Neutrophil (primary cell): ENCODE measurements at regions not wholly inside any gene's neighbourhood (a gene's known extent, or its start where the extent isn't known, plus 50 kb on each side); places are given as distances from the start of the nearest gene placed in this dataset.

Source experiments
- H3K27ac ChIP-seq: fragments of 200-600 bp; sonication (generic); 2 replicates; pipeline ENCODE4 v1.5.1; 2016; ENCODE audit warnings: mild to moderate bottlenecking, moderate library complexity
- H3K27me3 ChIP-seq: fragments of 200-600 bp; sonication (generic); 2 replicates; pipeline ENCODE4 v1.6.0; 2016; ENCODE audit warnings: mild to moderate bottlenecking
- H3K36me3 ChIP-seq: fragments of 200-600 bp; sonication (generic); 2 replicates; pipeline ENCODE4 v1.5.1; 2017
- H3K4me1 ChIP-seq, 2 experiments: fragments of 200-600 bp in 1 of 2; sonication (generic) in 1 of 2; 1 replicate in 1 of 2; 2 replicates in 1 of 2; pipeline versions ENCODE4 v1.5.1 to v1.6.1; 2013 to 2016; ENCODE audit warnings: low read depth in 1 of 2, low read length in 1 of 2, mild to moderate bottlenecking in 1 of 2, moderate library complexity in 1 of 2; ENCODE audit not compliant: control insufficient read depth in 1 of 2, insufficient read depth in 1 of 2
- H3K4me3 ChIP-seq, 2 experiments: fragments of 200-600 bp in 1 of 2; sonication (generic) in 1 of 2; 1 replicate in 1 of 2; 2 replicates in 1 of 2; pipeline ENCODE4 v1.5.1; 2013 to 2016; ENCODE audit warnings: low read depth in 1 of 2, low read length in 1 of 2, mild to moderate bottlenecking in 1 of 2, moderate library complexity in 1 of 2
- H3K9me3 ChIP-seq: fragments of 200-600 bp; sonication (generic); 2 replicates; pipeline ENCODE4 v1.5.1; 2016
- CTCF ChIP-seq: fragments of 200-600 bp; sonication (generic); IDR thresholded peaks from 2 replicates; pipeline ENCODE4 v1.5.1; 2016; ENCODE audit warnings: antibody characterized with exemption

DNA sequence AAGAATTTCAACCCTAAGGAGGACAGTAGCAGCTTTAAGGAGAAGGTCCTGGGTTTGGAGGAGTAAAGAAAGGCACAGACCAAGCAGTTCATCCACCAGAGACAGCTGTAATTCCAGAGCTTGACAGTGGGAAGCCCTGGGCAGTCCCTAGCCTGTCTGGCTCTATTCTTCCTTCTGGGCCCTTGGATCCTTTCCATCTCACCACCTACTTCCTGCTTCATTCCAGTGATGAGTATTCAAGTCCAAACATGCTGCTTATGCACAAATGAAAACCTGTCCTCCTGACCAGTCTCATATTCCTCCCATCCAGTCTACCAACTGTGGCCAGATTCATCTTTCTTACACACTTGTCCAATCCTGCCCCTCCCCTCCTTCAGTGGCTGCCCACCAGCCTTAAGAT, 171.4 kb downstream of the CNTN3 start:
- no peaks in the 10 kb centered on the region for H3K4me1 ChIP-seq

DNA sequence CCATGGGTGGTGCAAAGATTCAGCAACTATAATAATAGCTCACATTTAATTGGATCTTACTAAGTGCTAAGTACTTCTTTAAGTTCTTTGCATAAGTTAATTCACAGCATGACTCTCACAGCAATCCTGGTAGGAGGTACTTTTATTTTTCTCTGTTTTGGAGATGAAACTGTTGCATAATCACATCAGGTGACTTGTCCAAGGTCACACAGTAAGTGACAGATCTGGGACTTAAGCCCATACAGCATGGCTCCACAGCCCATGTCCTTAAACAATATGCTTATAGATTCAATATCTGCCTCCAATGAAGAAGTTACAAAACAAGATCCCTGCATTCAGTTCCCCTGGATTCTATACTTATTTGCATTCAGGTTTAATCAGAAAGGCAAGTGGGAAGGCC, 171.8 kb downstream of the CNTN3 start:
- Histone ChIP-seq H3K9me3 (no peaks in the 10 kb centered on the region), H3K36me3 (no peaks in the 10 kb centered on the region), H3K27ac (no peak overlapping the region), H3K4me3 (no peak overlapping the region), H3K27me3 (no peaks in the 10 kb centered on the region), H3K4me1 (no peaks in the 10 kb centered on the region)
- TF ChIP-seq CTCF: no peak

More for the DNA sequence above, 171.4 kb downstream of the CNTN3 start:
- Histone ChIP-seq H3K27ac (no peak overlapping the region), H3K36me3 (no peaks in the 10 kb centered on the region), H3K9me3 (no peaks in the 10 kb centered on the region), H3K4me3 (no peak overlapping the region), H3K27me3 (no peaks in the 10 kb centered on the region)
- no peak for TF ChIP-seq CTCF

- Histone ChIP-seq H3K9me3 (no peaks in the 10 kb centered on the region), H3K27ac (no peak overlapping the region)
- no peak for TF ChIP-seq CTCF
Observed at GRCh38 chr3:74442068-74442467, 172.4 kb downstream of the CNTN3 start.

DNA sequence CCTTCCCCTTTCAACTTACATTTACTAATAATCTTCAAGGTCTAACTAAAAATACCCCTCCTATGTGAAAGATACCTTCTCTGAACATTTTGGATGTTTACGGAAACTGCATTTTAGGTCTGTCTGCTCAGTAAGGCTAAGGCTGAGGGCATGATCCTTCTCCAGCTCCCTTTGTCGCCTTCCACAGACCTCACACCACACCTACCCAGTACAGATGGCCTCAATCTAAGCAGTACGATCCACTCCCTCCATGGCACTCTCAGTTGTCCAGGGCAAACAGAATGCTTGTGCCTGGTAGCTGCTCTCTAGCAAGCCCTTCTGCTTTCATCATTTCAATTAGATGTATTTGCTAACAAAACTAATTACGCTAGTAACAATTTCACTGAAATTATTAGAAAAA, 178.3 kb downstream of the CNTN3 start:
- Histone ChIP-seq H3K4me3 (no peak overlapping the region), H3K9me3 (no peaks in the 10 kb centered on the region), H3K27ac (no peak overlapping the region), H3K27me3 (no peaks in the 10 kb centered on the region), H3K4me1 (no peaks in the 10 kb centered on the region), H3K36me3 (no peaks in the 10 kb centered on the region)
- TF ChIP-seq CTCF: no peak

More at GRCh38 chr3:74442068-74442467, 172.4 kb downstream of the CNTN3 start:
- Histone ChIP-seq H3K4me3 (no peak overlapping the region), H3K36me3 (no peaks in the 10 kb centered on the region), H3K27me3 (no peaks in the 10 kb centered on the region), H3K4me1 (no peaks in the 10 kb centered on the region)

- no peak overlapping the region for H3K4me3 ChIP-seq
- no peaks in the 10 kb centered on the region for H3K36me3 ChIP-seq
- no peaks in the 10 kb centered on the region for H3K4me1 ChIP-seq
- H3K27me3 ChIP-seq: no peaks in the 10 kb centered on the region
- TF ChIP-seq CTCF: no peak
- H3K27ac ChIP-seq: no peak overlapping the region
- H3K9me3 ChIP-seq: no peaks in the 10 kb centered on the region
Observed at GRCh38 chr3:74435631-74436030, 178.8 kb downstream of the CNTN3 start.

GRCh38 chr3:74434406-74434805, 180.1 kb downstream of the CNTN3 start:
- no peak overlapping the region for H3K4me3 ChIP-seq
- no peak for TF ChIP-seq CTCF
- H3K4me1 ChIP-seq: no peaks in the 10 kb centered on the region
- H3K27me3 ChIP-seq: no peaks in the 10 kb centered on the region
- H3K36me3 ChIP-seq: no peaks in the 10 kb centered on the region
- H3K9me3 ChIP-seq: no peaks in the 10 kb centered on the region
- H3K27ac ChIP-seq: no peak overlapping the region
